GM19035 (cell line): ENCODE measurements at regions not wholly inside any gene's neighbourhood (a gene's known extent, or its start where the extent isn't known, plus 50 kb on each side); places are given as distances from the start of the nearest gene placed in this dataset.
"Not testable (repeated sequence)": the region's sequence is repeated elsewhere in the genome, so short reads cannot be mapped to it uniquely, and the experiment has no call there.

Source experiments
- ATAC-seq: cut with Tn5 transposase; IDR thresholded peaks from one replicate; pipeline ENCODE4 v1.9.1; 2021; ENCODE audit not compliant: unreplicated experiment

- ATAC-seq, result no peak
Measured at GRCh38 chr20:54323227-54323734, 115.4 kb downstream of the PFDN4 start.

GRCh38 chr20:54324041-54324440 lies 116.2 kb downstream of the PFDN4 start:
- ATAC-seq, result no peak

GRCh38 chr20:54324652-54325285 lies 116.9 kb downstream of the PFDN4 start:
- no peak for ATAC-seq

- ATAC-seq, result no peak
Measured at GRCh38 chr20:54335299-54335698, 127.4 kb downstream of the PFDN4 start.

- no peak for ATAC-seq
Measured at GRCh38 chr20:54337144-54337543, 129.3 kb downstream of the PFDN4 start.

- no peak for ATAC-seq
Measured at GRCh38 chr20:54339093-54339492, 131.2 kb downstream of the PFDN4 start.

GRCh38 chr20:54340206-54340605 lies 132.3 kb downstream of the PFDN4 start:
- ATAC-seq, result no peak

- no peak for ATAC-seq
Measured at GRCh38 chr20:54340667-54341081, 132.8 kb downstream of the PFDN4 start.

- no peak for ATAC-seq
Measured at GRCh38 chr20:54342258-54342920, 133.0 kb upstream of the DOK5 start.

- ATAC-seq, result no peak
Measured at GRCh38 chr20:54343099-54343498, 132.3 kb upstream of the DOK5 start.

- ATAC-seq, result no peak
Measured at GRCh38 chr20:54343634-54344033, 131.8 kb upstream of the DOK5 start.

- ATAC-seq, result no peak
Measured at GRCh38 chr20:54344832-54345231, 130.6 kb upstream of the DOK5 start.

GRCh38 chr20:54345301-54345724 lies 130.1 kb upstream of the DOK5 start:
- ATAC-seq, result peak; percentile 50

- no peak for ATAC-seq
Measured at GRCh38 chr20:54345821-54346220, 129.6 kb upstream of the DOK5 start.

- no peak for ATAC-seq
Measured at GRCh38 chr20:54346276-54346675, 129.1 kb upstream of the DOK5 start.

GRCh38 chr20:54347166-54347833 lies 128.1 kb upstream of the DOK5 start:
- no peak for ATAC-seq

- ATAC-seq, result no peak
Measured at GRCh38 chr20:54350415-54350814, 125.0 kb upstream of the DOK5 start.

- no peak for ATAC-seq
Measured at GRCh38 chr20:54351371-54352136, 123.8 kb upstream of the DOK5 start.

GRCh38 chr20:54352541-54352940 lies 122.9 kb upstream of the DOK5 start:
- not testable (repeated sequence) for ATAC-seq

GRCh38 chr20:54353292-54353691 lies 122.1 kb upstream of the DOK5 start:
- no peak for ATAC-seq

GRCh38 chr20:54355631-54356280 lies 119.6 kb upstream of the DOK5 start:
- no peak for ATAC-seq
